MV-4-11 (cell line): ENCODE measurements at regions not wholly inside any gene's neighbourhood (a gene's known extent, or its start where the extent isn't known, plus 50 kb on each side); places are given as distances from the start of the nearest gene placed in this dataset.
A peak's percentile ranks its signal among the peaks of the same experiment; 100 is the strongest.
"Not testable (repeated sequence)": the region's sequence is repeated elsewhere in the genome, so short reads cannot be mapped to it uniquely, and the experiment has no call there.

Source experiments
- DNase-seq: peaks from one replicate; lab custom pipeline; 2025; lab: John Stamatoyannopoulos, UW

DNA sequence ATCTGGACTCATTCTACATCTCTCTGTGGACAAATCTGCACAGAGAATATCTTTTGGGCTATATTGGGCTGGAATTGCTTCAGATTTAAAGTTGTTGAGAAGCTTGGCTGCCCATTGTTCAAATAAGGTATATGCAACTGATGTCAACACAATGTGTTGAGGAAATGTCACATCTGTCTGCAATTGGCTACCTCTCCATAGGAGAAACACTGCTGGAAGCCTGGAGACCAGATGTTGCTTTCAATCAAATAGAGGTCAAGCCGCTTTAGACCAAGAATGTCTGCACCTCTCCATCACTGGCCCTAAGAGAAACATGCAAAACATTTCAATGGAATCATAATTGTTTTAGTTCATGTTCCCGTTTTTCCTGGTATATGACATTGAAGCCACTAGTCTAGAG lies 720.2 kb downstream of the SLC4A3 start:
- no peak for DNase-seq

GRCh38 chr2:220348206-220348605 lies 720.8 kb downstream of the SLC4A3 start:
- no peak for DNase-seq

DNA sequence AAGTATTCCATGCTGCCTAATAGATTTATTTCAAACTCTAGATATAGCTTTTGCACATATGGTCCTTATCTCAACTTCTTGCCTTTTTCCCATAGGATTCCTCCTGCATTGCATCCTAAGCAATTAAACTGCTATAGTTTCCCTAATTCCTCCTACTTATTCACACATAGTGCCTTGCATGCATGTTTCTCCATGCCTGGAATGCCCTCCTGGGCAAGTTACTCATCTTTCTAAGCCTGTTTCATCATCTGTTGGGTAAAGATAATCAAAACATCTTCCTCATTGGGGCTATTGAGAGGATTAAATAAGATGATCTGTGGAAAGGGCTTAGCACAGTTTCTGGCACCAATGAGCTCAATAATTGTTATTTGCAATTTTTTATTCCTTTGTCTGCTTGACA lies 726.5 kb downstream of the SLC4A3 start:
- DNase-seq = no peak

- DNase-seq = no peak
These were observed 728.6 kb downstream of the SLC4A3 start for GRCh38 chr2:220356076-220356475.

DNA sequence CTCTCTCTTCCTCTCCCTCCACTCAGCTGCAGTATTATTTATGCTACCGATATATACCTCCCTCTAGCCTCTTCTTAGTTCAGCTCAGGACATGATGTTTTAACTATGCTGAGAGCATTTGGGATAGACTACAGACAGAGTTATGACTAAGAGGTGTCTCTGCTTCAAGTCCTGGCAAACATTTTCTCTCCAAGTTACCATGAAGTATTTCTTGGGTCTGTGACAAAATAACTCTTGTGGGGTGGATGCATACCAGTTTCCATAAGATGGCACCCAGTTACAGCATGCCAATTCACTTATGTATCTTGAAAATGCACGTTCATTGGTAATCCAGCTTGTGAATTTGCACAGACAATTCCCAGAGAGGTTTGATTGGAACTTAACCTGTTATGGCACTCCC lies 737.6 kb downstream of the SLC4A3 start:
- DNase-seq = no peak

- DNase-seq = no peak
These were observed 739.3 kb downstream of the SLC4A3 start for GRCh38 chr2:220366765-220367164.

GRCh38 chr2:220370764-220371163 lies 743.3 kb downstream of the SLC4A3 start:
- no peak for DNase-seq

DNA sequence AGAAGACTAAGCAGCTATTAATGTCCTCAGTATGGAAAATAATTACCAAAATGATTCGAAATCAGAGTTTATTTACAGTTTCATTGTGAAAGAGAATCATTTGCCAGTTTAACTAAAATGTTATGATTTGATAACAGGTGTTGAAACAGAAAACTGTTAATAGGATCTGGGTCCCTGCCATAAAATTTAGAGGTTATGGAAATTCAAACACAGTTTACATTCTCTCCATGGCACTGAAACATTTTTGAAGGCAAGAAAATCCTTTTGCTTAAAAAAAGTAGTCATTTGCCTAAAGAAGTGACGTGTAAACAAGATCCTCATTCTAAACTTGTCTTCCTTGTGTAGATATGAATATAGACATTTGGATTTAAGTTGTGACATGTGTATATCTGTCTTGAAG lies 743.8 kb downstream of the SLC4A3 start:
- DNase-seq = no peak

DNA sequence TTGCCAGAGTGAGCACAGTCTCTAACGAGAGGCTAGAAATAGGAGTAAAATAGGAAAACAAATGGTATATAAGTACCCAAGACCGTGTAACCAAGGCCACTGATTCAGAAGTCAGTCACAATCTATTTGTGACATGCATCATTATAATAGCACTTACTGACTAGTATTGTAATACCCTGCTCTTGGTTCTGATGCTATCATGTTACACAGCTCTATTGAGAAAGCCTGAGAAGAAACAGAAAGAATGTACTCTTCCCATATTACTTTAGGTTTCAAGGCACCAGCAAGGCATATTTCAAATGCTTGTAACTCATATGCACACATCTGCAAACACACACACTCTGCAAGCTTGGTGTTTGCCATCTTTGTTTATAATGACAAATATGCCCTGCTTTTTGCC lies 746.4 kb downstream of the SLC4A3 start:
- no peak for DNase-seq

GRCh38 chr2:220374282-220374681 lies 746.9 kb downstream of the SLC4A3 start:
- DNase-seq = no peak

DNA sequence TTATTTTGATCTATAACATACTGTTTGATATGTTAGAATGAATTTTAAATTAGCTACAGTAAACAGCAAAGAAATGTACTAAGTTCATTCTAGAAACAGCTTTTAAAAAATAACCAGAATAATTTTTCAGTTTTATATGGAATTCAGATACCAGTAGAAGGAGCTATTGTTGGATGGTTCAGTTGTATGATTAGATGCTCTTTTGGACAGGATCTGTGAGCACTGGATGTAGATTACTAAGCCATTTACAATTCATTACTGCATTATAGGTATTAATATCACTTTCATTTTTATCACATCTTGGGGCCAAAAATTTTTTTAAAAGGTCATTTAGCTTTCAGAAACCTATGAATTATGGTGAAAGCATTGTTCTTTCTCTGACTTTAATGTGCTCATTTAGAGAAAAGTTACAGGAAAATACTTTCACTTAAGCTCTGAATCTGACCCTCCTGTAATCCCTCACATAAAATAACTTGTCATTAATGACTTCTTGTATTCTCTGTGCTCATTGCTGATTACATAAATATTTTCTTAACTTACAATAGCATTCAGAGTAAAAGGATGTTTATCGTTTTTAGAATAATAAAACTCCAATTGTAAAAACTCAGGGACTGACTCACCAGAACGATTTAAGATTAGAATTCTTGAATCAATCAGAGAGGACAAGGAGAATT lies 750.2 kb downstream of the SLC4A3 start:
- DNase-seq = no peak

DNA sequence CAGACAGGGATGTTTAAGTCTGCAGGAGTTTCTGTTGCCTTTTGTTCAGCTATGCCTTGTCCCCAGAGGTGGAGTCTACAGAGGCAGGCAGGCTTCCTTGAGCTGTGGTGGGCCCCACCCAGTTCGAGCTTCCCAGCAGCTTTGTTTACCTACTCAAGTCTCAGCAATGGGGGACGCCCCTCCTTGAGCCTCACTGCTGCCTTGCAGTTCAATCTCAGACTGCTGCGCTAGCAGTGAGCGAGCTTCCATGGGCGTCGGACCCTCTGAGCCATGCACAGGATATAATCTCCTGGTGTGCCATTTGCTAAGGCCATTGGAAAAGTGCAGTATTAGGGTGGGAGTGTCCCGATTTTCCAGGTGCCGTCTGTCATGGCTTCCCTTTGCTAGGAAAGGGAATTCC lies 760.3 kb downstream of the SLC4A3 start:
- DNase-seq = not testable (repeated sequence)

GRCh38 chr2:220393711-220394110 lies 766.3 kb downstream of the SLC4A3 start:
- no peak for DNase-seq

- DNase-seq = no peak
These were observed 767.0 kb downstream of the SLC4A3 start for GRCh38 chr2:220394433-220394832.

DNA sequence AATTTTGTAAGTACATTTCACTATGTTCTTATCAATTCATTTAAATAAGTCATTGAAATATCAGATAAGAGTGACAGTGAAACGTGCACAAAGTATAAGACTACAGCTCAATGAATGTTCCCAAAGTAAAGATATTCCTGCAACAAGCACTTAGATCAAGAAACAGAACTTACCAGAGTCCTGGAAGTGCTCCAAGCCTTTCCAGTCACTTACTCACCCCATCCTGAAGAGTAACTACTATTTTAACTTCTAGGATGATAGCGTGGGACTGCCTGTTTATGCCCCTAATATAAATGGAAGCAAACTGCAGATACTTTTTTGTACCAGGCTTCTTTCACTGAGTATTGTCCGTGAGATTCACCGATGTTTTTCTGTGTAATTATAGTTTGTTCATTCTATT lies 768.9 kb downstream of the SLC4A3 start:
- DNase-seq = no peak

GRCh38 chr2:220410296-220410695 lies 782.9 kb downstream of the SLC4A3 start:
- DNase-seq = no peak

GRCh38 chr2:220417503-220417902 lies 790.1 kb downstream of the SLC4A3 start:
- no peak for DNase-seq

DNA sequence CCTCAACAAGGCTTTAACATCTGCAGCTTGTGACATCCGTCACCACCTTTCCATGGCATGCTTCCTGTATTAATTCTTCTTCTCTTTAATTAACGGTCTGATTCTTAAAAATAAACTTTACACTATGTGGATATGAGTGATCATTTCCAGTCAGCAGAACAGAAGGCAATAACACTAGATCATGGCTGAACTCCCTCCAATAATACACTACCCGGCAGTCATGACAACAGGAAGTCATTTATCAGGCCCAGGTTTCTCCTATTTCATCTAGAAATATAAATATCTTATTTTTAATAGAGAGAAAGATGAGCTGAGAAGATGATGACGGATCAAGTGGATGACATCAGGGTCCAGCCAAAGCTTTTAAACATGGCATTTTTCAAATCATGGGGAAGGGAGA lies 792.2 kb downstream of the SLC4A3 start:
- DNase-seq = no peak

DNA sequence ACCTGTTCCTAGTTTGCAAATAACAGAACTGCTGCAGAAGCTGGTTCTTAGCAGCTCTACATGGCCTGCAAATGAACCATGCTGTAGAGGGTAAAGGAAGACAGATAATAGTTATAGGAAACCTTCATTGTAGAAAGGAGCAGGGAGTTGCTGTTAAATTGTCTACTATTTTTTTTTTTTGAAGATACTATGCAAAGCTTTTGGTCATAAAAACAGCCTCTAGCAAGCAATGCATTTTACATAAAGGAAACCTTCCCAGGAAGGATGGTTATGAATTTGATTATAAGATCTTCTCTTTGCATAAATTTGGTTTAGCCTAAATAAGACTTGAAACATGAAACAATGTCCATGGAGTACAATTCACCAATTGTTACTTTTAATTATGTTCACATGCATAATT lies 793.4 kb downstream of the SLC4A3 start:
- DNase-seq = no peak

GRCh38 chr2:220422676-220423075 lies 795.2 kb downstream of the SLC4A3 start:
- no peak for DNase-seq

DNA sequence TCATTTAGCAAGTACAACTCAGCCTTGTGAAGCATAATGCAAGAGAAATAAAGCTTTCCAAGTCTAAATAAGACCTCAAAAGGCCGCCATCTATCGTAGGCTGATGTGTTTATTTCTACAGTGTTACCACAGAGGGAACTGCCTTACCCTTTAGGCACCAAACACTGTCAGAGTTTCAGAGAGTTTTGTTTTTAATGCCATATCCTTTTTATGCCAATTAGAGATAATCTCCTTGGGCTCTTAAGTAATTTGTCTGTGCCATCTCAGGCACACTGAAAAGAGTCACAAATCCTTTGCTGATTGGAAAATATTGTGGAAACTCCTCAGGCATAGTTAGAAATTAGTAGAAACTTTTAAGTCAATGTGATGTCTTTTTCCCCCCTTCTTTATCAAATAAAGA lies 797.1 kb downstream of the SLC4A3 start:
- no peak for DNase-seq

GRCh38 chr2:220432645-220433044 lies 805.2 kb downstream of the SLC4A3 start:
- DNase-seq = peak; percentile 74

- DNase-seq = no peak
These were observed 805.7 kb downstream of the SLC4A3 start for GRCh38 chr2:220433131-220433530.

GRCh38 chr2:220434385-220434784 lies 807.0 kb downstream of the SLC4A3 start:
- no peak for DNase-seq

DNA sequence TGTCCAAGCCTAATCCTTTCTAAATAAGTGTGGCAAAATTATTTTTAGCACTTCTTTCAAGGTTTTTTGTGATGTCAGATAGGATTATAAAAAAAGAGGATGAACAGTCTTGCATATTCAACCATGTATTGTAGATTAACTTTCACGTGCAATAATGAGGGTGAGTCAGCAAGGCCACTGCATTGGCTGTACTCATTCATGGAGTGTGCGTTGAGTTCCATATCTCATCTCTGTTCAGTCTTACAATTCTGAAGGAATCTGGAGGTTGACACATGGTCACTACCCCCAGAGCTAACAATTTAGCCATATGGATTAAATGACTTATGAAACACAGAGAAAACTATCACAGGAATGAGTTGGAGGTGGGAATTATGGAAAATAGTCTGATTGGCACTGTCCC lies 810.5 kb downstream of the SLC4A3 start:
- DNase-seq = no peak
